ENCODE measurements at regions not wholly inside any gene's neighbourhood (a gene's known extent, or its start where the extent isn't known, plus 50 kb on each side); places are given as distances from the start of the nearest gene placed in this dataset.

GRCh38 chr6:117206944-117207687 is 58.2 kb upstream of the VGLL2 start:
- no peak overlapping the region for H3K4ac ChIP-seq (ENCODE audit: low read depth, low read length)
- no peak overlapping the region for H2BK20ac ChIP-seq (ENCODE audit: low read depth, low read length, poor library complexity, severe bottlenecking)
- H2AFZ ChIP-seq (ENCODE audit: low read length), result no peak overlapping the region
- H2BK5ac ChIP-seq (ENCODE audit: insufficient read length, low read length), result no peak overlapping the region
- H3K27ac ChIP-seq (ENCODE audit: insufficient read length, low read depth, low read length), result no peak overlapping the region
- H3K4me1 ChIP-seq (ENCODE audit: insufficient read depth, low read length), result peaks cover 3% of the 10 kb centered on the region; the same call in 1 of the 2 replicates
- H4K91ac ChIP-seq (ENCODE audit: insufficient read length, low read depth, low read length), result no peak overlapping the region
- H4K8ac ChIP-seq (replicated peaks; ENCODE audit: insufficient read length, low read depth, low read length), result no peak overlapping the region
- H3K4me1 Mint-ChIP-seq, result peaks cover 5 to 7% of the 10 kb centered on the region in 2 experiments; a peak in 2 of 4 replicates
- no peaks in the 10 kb centered on the region for H3K36me3 Mint-ChIP-seq (ENCODE audit: insufficient read depth in 1 of 3, low read depth in 3 of 3)
- H2BK15ac ChIP-seq (ENCODE audit: low read depth, low read length), result no peak overlapping the region
- no peak overlapping the region for H2BK12ac ChIP-seq (ENCODE audit: insufficient read length, low read depth, low read length)
- no peaks in the 10 kb centered on the region for H3K23me2 ChIP-seq (ENCODE audit: insufficient read length, low read depth, low read length, poor library complexity, severe bottlenecking)
- H3K4me2 ChIP-seq (ENCODE audit: insufficient read depth, insufficient read length, low read length), result no peak overlapping the region
- no peak overlapping the region for H3K23ac ChIP-seq (ENCODE audit: insufficient read length, low read depth, low read length)
- no peak overlapping the region for H3K18ac ChIP-seq (ENCODE audit: insufficient read length, low read depth, low read length)
- H3K9me3 ChIP-seq (ENCODE audit: control insufficient read depth, low read depth, low read length), result no peaks in the 10 kb centered on the region
- WGBS (ENCODE audit: extremely low coverage, insufficient read length, low lambda C conversion rate), result no CpG with 5 or more reads among the region's 8 CpGs
- no peak overlapping the region for H4K5ac ChIP-seq (ENCODE audit: insufficient read length, low read depth, low read length)
- peaks cover 0 to 8% of the 10 kb centered on the region in 2 experiments; a peak in 2 of 5 replicates for H3K9me3 Mint-ChIP-seq
- H3K27ac Mint-ChIP-seq, result no peak overlapping the region
- no peaks in the 10 kb centered on the region for H3K27me3 ChIP-seq (ENCODE audit: insufficient read depth, low read length)
- no peaks in the 10 kb centered on the region for H3K79me1 ChIP-seq (ENCODE audit: insufficient read depth, low read depth, low read length, poor library complexity, severe bottlenecking)
- H4K20me1 ChIP-seq (ENCODE audit: control insufficient read depth, insufficient read depth, insufficient read length), result no peaks in the 10 kb centered on the region
- no peak overlapping the region for H2BK120ac ChIP-seq (ENCODE audit: low read depth, low read length, poor library complexity, severe bottlenecking)
- no peak for TF ChIP-seq CTCF (conservative IDR thresholded peaks at IDR 0.05)
- no peaks in the 10 kb centered on the region; the same call in 1 of the 2 replicates for H3K27me3 Mint-ChIP-seq (ENCODE audit: low read depth)
- no peaks in the 10 kb centered on the region for H3K79me2 ChIP-seq (ENCODE audit: insufficient read depth, low read length)
- H2AK5ac ChIP-seq (ENCODE audit: insufficient read length, low read length), result no peak overlapping the region
- no peak overlapping the region for H3T11ph ChIP-seq (ENCODE audit: low read length)
- DNase-seq, result no peak
- no peak overlapping the region for H3K4me3 Mint-ChIP-seq
- H3K9ac ChIP-seq (ENCODE audit: extremely low read depth, insufficient read length, low read length), result no peak overlapping the region
- no peak overlapping the region for H3K14ac ChIP-seq (ENCODE audit: insufficient read depth, low read length)
- H3K56ac ChIP-seq (ENCODE audit: insufficient read length, low read depth, low read length), result no peak overlapping the region
